ENCODE measurements at regions not wholly inside any gene's neighbourhood (a gene's known extent, or its start where the extent isn't known, plus 50 kb on each side); places are given as distances from the start of the nearest gene placed in this dataset.

- peak; percentile 87 for TF ChIP-seq MAFK (IDR thresholded peaks at IDR 0.05; ENCODE audit: low read depth, low read length)
- TF ChIP-seq CEBPB (IDR thresholded peaks at IDR 0.05; ENCODE audit: low read depth, low read length), result no peak
- Histone ChIP-seq H2AFZ (replicated peaks; ENCODE audit: low read length, poor library complexity) (no peak overlapping the region), H3K4me3 (ENCODE audit: insufficient read depth, low read depth, low read length) (no peak overlapping the region), H2BK120ac (ENCODE audit: low read depth, low read length) (no peak overlapping the region), H3K27ac (ENCODE audit: insufficient read depth, low read length) (no peak overlapping the region), H3K23ac (ENCODE audit: low read depth, low read length) (no peak overlapping the region), H3K27me3 (ENCODE audit: control insufficient read depth, insufficient read depth, low read length) (no peaks in the 10 kb centered on the region), H3K9ac (ENCODE audit: low read depth, low read length) (no peak overlapping the region), H2BK5ac (ENCODE audit: low read depth, low read length, poor library complexity, severe bottlenecking) (no peak overlapping the region), H3K14ac (replicated peaks; ENCODE audit: low read depth, low read length) (no peak overlapping the region), H3K18ac (ENCODE audit: low read depth, low read length) (no peak overlapping the region), H3K36me3 (ENCODE audit: control insufficient read depth, insufficient read depth, low read length) (no peaks in the 10 kb centered on the region), H3K9me1 (ENCODE audit: insufficient read depth, low read length) (no peaks in the 10 kb centered on the region), H4K8ac (ENCODE audit: low read depth in 2 of 2, low read length in 2 of 2) (no peak overlapping the region), H2AK9ac (replicated peaks; ENCODE audit: low read depth, low read length, poor library complexity) (no peak overlapping the region), H3K56ac (ENCODE audit: extremely low read depth, insufficient read depth, low read length) (no peak overlapping the region), H3K4ac (ENCODE audit: low read depth, low read length) (no peak overlapping the region), H3K4me2 (ENCODE audit: low read depth, low read length) (no peak overlapping the region), H2BK15ac (ENCODE audit: low read depth, low read length) (no peak overlapping the region), H3K9me3 (ENCODE audit: control insufficient read depth, insufficient read depth, low read length) (no peaks in the 10 kb centered on the region), H4K91ac (ENCODE audit: insufficient read depth, low read depth, low read length) (no peak overlapping the region), H3K79me1 (ENCODE audit: low read depth in 1 of 2, low read length in 2 of 2) (no peaks in the 10 kb centered on the region), H3K4me1 (ENCODE audit: control insufficient read depth, insufficient read depth, low read length) (peaks cover 4% of the 10 kb centered on the region), H2BK20ac (ENCODE audit: low read depth, low read length) (no peak overlapping the region), H4K20me1 (ENCODE audit: insufficient read depth, low read length) (no peaks in the 10 kb centered on the region), H2AK5ac (ENCODE audit: low read depth, low read length) (no peak overlapping the region), H4K5ac (ENCODE audit: low read depth, low read length) (no peak overlapping the region)
- ChIA-PET POLR2A (ENCODE audit: unreplicated experiment) (no interaction called here), CTCF (no interaction called here)
- ATAC-seq (ENCODE audit: low read depth), result no peak
- BruUV-seq (replicated peaks), result no TSS peak
- no CpG with 5 or more reads among the region's 10 CpGs for WGBS, 2 experiments (ENCODE audit: extremely low coverage in 2 of 2, insufficient read length in 1 of 2)
- in situ Hi-C loops (cut with MboI; ENCODE audit: low sequenced_read_pairs) (no loop called here), intact Hi-C loops (cut with micrococcal nuclease) (no loop called here), dilution Hi-C loops (cut with HindIII; ENCODE audit: low sequenced_read_pairs, unreplicated experiment) (no loop called here)
- no peak for DNase-seq
Observed at GRCh38 chr4:189198624-189199023, 742.0 kb upstream of the FRG1 start.

Data from IMR-90 (cell line).